ENCODE measurements at regions not wholly inside any gene's neighbourhood (a gene's known extent, or its start where the extent isn't known, plus 50 kb on each side); places are given as distances from the start of the nearest gene placed in this dataset.
"Not testable (repeated sequence)": the region's sequence is repeated elsewhere in the genome, so short reads cannot be mapped to it uniquely, and the experiment has no call there.

DNA sequence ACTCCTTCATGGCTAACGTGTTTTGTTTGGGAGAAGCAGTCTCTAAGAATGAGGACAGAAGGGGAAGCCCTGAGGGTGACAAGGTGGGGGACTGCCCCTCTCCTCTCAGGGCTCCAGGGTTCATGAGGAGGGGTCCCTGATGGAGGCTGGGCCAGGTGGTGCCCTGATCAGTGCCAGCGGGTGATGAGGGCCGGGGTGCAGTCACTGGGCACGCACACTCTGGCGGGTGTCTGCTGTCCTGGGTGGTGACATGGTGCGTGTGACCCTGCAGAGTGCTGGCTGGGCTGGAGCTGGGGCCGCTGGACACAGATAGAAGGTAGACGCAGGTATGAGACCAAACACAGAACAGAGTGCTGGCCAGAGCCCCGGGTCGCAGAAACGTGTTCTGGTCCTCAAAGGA lies 118.5 kb downstream of the ZNF479 start:
- TF ChIP-seq, protein P1, sequence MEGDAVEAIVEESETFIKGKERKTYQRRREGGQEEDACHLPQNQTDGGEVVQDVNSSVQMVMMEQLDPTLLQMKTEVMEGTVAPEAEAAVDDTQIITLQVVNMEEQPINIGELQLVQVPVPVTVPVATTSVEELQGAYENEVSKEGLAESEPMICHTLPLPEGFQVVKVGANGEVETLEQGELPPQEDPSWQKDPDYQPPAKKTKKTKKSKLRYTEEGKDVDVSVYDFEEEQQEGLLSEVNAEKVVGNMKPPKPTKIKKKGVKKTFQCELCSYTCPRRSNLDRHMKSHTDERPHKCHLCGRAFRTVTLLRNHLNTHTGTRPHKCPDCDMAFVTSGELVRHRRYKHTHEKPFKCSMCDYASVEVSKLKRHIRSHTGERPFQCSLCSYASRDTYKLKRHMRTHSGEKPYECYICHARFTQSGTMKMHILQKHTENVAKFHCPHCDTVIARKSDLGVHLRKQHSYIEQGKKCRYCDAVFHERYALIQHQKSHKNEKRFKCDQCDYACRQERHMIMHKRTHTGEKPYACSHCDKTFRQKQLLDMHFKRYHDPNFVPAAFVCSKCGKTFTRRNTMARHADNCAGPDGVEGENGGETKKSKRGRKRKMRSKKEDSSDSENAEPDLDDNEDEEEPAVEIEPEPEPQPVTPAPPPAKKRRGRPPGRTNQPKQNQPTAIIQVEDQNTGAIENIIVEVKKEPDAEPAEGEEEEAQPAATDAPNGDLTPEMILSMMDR (IDR thresholded peaks at IDR 0.05): not testable (repeated sequence)
- TF ChIP-seq EP300, POLR2A, POLR2AphosphoS5 (IDR thresholded peaks at IDR 0.05): not testable (repeated sequence)
